Thoracic aorta (tissue), 2 donors: ENCODE measurements at regions not wholly inside any gene's neighbourhood (a gene's known extent, or its start where the extent isn't known, plus 50 kb on each side); places are given as distances from the start of the nearest gene placed in this dataset.

Source experiments
- ATAC-seq: fragments of 150-250 bp; one replicate; pipeline ENCODE4 v1.8.0; 2017; ENCODE audit warnings: low read depth; ENCODE audit not compliant: insufficient number of reproducible peaks, low FRiP score
- DNase-seq: peaks from one replicate; pipeline ENCODE4 v3.0.0-alpha.2; 2020; ENCODE audit warnings: low spot score
- H3K27ac ChIP-seq, 2 donors: fragments of 200-600 bp; sonication (generic); 1 replicate in 1 of 2; 2 replicates in 1 of 2; pipeline ENCODE4 v1.5.1; 2016; ENCODE audit warnings: mild to moderate bottlenecking in 2 of 2, moderate library complexity in 2 of 2
- H3K27me3 ChIP-seq: fragments of 200-600 bp; sonication (generic); replicated peaks from 2 replicates; pipeline ENCODE4 v1.6.0; 2016; ENCODE audit warnings: mild to moderate bottlenecking; ENCODE audit not compliant: insufficient read depth
- H3K36me3 ChIP-seq: fragments of 200-600 bp; sonication (generic); one replicate; pipeline ENCODE4 v1.5.1; 2016
- H3K4me1 ChIP-seq, 2 donors: fragments of 200-600 bp; sonication (generic); 1 replicate in 1 of 2; 2 replicates in 1 of 2; pipeline versions ENCODE4 v1.5.1 to v1.6.0; 2016; ENCODE audit warnings: low read depth in 2 of 2, mild to moderate bottlenecking in 1 of 2; ENCODE audit not compliant: control insufficient read depth in 1 of 2
- H3K4me3 ChIP-seq: fragments of 200-600 bp; sonication (generic); 2 replicates; pipeline ENCODE4 v1.5.1; 2016; ENCODE audit warnings: mild to moderate bottlenecking
- H3K9me3 ChIP-seq: fragments of 200-600 bp; sonication (generic); 2 replicates; pipeline ENCODE4 v1.5.1; 2016
- CTCF ChIP-seq: fragments of 200-600 bp; sonication (generic); IDR thresholded peaks from one replicate; pipeline ENCODE4 v1.5.1; 2019; ENCODE audit warnings: antibody characterized with exemption

GRCh38 chr2:226256237-226256636 lies 543.4 kb downstream of the IRS1 start:
- Histone ChIP-seq H3K4me1 (no peaks in the 10 kb centered on the region), H3K27me3 (no peaks in the 10 kb centered on the region), H3K27ac (no peak overlapping the region), H3K4me3 (no peak overlapping the region), H3K36me3 (no peaks in the 10 kb centered on the region), H3K9me3 (no peaks in the 10 kb centered on the region)
- ATAC-seq (no peak), DNase-seq (no peak)
- no peak for TF ChIP-seq CTCF

GRCh38 chr2:226251661-226252060 lies 548.0 kb downstream of the IRS1 start:
- ATAC-seq (no peak), DNase-seq (no peak)

GRCh38 chr2:226247289-226248275 lies 552.0 kb downstream of the IRS1 start:
- peaks cover 3% of the 10 kb centered on the region for H3K9me3 ChIP-seq
- no peaks in the 10 kb centered on the region for H3K27me3 ChIP-seq
- H3K27ac ChIP-seq: no peak overlapping the region
- ATAC-seq: no peak
- no peaks in the 10 kb centered on the region for H3K4me1 ChIP-seq
- no peaks in the 10 kb centered on the region for H3K36me3 ChIP-seq
- TF ChIP-seq CTCF: no peak
- no peak overlapping the region for H3K4me3 ChIP-seq
- DNase-seq: no peak

More at GRCh38 chr2:226251661-226252060, 548.0 kb downstream of the IRS1 start:
- Histone ChIP-seq H3K27ac (no peak overlapping the region), H3K9me3 (no peaks in the 10 kb centered on the region), H3K4me1 (no peaks in the 10 kb centered on the region), H3K27me3 (no peaks in the 10 kb centered on the region), H3K36me3 (no peaks in the 10 kb centered on the region), H3K4me3 (no peak overlapping the region)
- TF ChIP-seq CTCF: no peak

GRCh38 chr2:226234187-226234586 lies 565.4 kb downstream of the IRS1 start:
- ATAC-seq: no peak

More at GRCh38 chr2:226234187-226234586, 565.4 kb downstream of the IRS1 start:
- DNase-seq: no peak
- H3K27me3 ChIP-seq: no peaks in the 10 kb centered on the region
- no peaks in the 10 kb centered on the region for H3K36me3 ChIP-seq
- no peaks in the 10 kb centered on the region for H3K9me3 ChIP-seq
- TF ChIP-seq CTCF: no peak
- H3K4me1 ChIP-seq: no peaks in the 10 kb centered on the region
- no peak overlapping the region for H3K27ac ChIP-seq
- H3K4me3 ChIP-seq: no peak overlapping the region
